ENCODE measurements at regions not wholly inside any gene's neighbourhood (a gene's known extent, or its start where the extent isn't known, plus 50 kb on each side); places are given as distances from the start of the nearest gene placed in this dataset.

DNA sequence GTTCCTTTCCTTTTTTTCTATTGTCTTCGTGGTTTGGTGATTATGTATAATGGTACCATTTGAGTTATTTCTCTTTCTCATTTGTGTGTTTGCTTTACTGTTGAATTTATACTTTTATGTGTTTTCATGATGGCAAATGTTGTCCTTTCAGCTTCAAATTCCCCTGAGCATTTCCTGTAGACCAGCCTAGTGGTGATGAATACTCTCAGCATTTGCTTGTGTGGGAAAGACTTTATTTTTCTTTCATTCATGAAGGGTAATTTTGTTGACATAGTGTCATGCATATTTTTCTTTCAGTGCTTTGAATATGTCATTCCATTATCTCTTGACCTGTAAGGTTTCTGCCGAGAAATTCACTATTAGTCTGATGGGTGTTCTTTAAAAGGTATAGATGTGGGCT is 166.6 kb upstream of the GORAB start:
- Histone ChIP-seq H3K4me3 (no peak overlapping the region), H3K9me3 (no peaks in the 10 kb centered on the region), H3K27ac (no peak overlapping the region), H3K36me3 (no peaks in the 10 kb centered on the region), H3K27me3 (no peaks in the 10 kb centered on the region), H3K4me1 (no peaks in the 10 kb centered on the region)
- DNase-seq (no peak), ATAC-seq (no peak), FAIRE-seq (no peak)
- 35 to 67% methylated on average over 2 of the region's 2 CpGs for WGBS, 2 donors
- no peak for TF ChIP-seq CTCF (IDR thresholded peaks at IDR 0.05)
- intact Hi-C loops (cut with DNase I), result no loop called here

DNA sequence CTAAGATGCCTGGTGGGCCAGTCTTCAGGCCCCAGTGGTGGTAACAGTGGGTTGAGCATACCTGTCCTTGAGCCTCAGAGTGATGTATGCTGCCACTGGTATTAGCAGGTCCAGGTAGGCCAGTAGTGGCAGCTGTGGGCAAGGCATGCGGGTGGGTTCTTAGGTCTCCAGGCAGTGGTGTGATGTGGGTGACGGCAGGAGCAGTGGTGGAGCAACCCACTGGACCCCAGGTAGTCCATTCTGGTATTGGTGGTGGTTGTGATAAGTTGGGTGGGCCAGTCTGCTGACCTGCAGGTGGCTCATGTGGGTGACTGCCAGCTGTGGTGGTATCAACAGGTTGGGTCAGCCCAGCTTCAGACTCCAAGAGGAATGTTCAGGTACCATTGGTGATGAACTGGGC is 165.0 kb upstream of the GORAB start:
- Histone ChIP-seq H3K27me3 (no peaks in the 10 kb centered on the region), H3K9me3 (no peaks in the 10 kb centered on the region), H3K36me3 (no peaks in the 10 kb centered on the region), H3K4me1 (no peaks in the 10 kb centered on the region), H3K27ac (no peak overlapping the region), H3K4me3 (no peak overlapping the region)
- 83 to 87% methylated on average over 2 of the region's 2 CpGs for WGBS, 2 donors
- ATAC-seq (no peak), FAIRE-seq (no peak), DNase-seq (peak in 1 of 6 donors; percentile 19)
- no peak for TF ChIP-seq CTCF (IDR thresholded peaks at IDR 0.05)
- intact Hi-C loops (cut with DNase I), result no loop called here

GRCh38 chr1:170367615-170368014 is 164.4 kb upstream of the GORAB start:
- H3K9me3 ChIP-seq, result no peaks in the 10 kb centered on the region
- no peaks in the 10 kb centered on the region for H3K36me3 ChIP-seq
- H3K4me3 ChIP-seq, result no peak overlapping the region
- H3K27ac ChIP-seq, result no peak overlapping the region
- no peak for FAIRE-seq
- H3K4me1 ChIP-seq, result no peaks in the 10 kb centered on the region
- intact Hi-C loops (cut with DNase I), result no loop called here
- H3K27me3 ChIP-seq, result no peaks in the 10 kb centered on the region
- DNase-seq, result no peak
- 73 to 76% methylated on average over 3 of the region's 3 CpGs for WGBS, 2 donors
- no peak for ATAC-seq
- TF ChIP-seq CTCF (IDR thresholded peaks at IDR 0.05), result no peak

DNA sequence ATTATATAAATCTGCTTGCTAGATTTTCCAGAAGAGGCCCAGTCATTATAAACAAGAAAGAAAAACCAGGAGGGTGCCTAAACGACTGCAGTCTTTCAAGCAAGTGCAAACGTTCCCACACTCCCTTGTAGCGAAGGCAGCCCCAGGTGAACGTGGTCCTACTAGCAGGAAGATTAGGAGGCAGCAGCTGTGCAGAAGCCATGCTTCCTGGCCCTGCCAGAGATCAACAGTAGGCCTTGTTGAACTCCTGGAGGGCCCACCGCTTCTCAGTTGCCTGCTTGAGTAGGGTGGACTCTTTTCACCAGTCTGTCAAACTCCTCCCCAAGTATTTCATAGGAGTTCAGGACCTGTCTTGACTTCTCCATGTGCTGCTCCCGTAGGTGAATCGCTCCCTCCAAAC is 163.0 kb upstream of the GORAB start:
- no peaks in the 10 kb centered on the region for H3K36me3 ChIP-seq
- intact Hi-C loops (cut with DNase I), result no loop called here
- ATAC-seq, result no peak
- no peak for FAIRE-seq
- no peaks in the 10 kb centered on the region for H3K9me3 ChIP-seq
- DNase-seq, result no peak
- no peaks in the 10 kb centered on the region for H3K4me1 ChIP-seq
- WGBS, 2 donors, result 57 to 63% methylated on average over 7 of the region's 7 CpGs
- no peak overlapping the region for H3K4me3 ChIP-seq
- no peak overlapping the region for H3K27ac ChIP-seq
- H3K27me3 ChIP-seq, result no peaks in the 10 kb centered on the region
- no peak for TF ChIP-seq CTCF (IDR thresholded peaks at IDR 0.05)

DNA sequence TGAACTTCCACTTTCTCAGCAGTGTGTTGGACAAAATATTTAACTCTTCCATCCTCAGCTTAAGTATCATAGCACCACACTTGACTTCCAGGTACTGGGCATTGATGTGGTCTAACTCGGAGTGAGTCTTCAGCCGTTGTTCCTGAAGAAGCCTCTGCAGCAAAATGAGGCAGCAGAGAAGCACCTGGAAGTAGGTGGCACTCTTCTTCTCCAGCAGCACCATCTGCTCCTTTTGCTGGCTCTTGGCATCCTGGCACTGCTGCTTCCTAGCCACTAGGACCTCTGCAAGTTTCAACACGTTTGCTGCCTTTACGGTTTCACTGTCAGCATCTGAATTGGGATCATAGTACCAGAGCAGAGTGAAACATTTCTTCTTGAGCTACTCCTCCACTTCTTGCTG is 162.5 kb upstream of the GORAB start:
- FAIRE-seq, result no peak

More for the DNA sequence above, 162.5 kb upstream of the GORAB start:
- Histone ChIP-seq H3K9me3 (no peaks in the 10 kb centered on the region), H3K4me1 (no peaks in the 10 kb centered on the region), H3K27ac (no peak overlapping the region), H3K27me3 (no peaks in the 10 kb centered on the region), H3K4me3 (no peak overlapping the region), H3K36me3 (no peaks in the 10 kb centered on the region)
- intact Hi-C loops (cut with DNase I), result no loop called here
- WGBS, 2 donors, result 82 to 85% methylated on average over 4 of the region's 4 CpGs
- DNase-seq (no peak), ATAC-seq (no peak)
- no peak for TF ChIP-seq CTCF (IDR thresholded peaks at IDR 0.05)

Data from pancreas (tissue), 10 donors.